GM18861 (cell line): ENCODE measurements at regions not wholly inside any gene's neighbourhood (a gene's known extent, or its start where the extent isn't known, plus 50 kb on each side); places are given as distances from the start of the nearest gene placed in this dataset.
"Not testable (repeated sequence)": the region's sequence is repeated elsewhere in the genome, so short reads cannot be mapped to it uniquely, and the experiment has no call there.

Experiments
- ATAC-seq: cut with Tn5 transposase; IDR thresholded peaks from one replicate; pipeline ENCODE4 v1.9.1; 2021; ENCODE audit not compliant: unreplicated experiment

DNA sequence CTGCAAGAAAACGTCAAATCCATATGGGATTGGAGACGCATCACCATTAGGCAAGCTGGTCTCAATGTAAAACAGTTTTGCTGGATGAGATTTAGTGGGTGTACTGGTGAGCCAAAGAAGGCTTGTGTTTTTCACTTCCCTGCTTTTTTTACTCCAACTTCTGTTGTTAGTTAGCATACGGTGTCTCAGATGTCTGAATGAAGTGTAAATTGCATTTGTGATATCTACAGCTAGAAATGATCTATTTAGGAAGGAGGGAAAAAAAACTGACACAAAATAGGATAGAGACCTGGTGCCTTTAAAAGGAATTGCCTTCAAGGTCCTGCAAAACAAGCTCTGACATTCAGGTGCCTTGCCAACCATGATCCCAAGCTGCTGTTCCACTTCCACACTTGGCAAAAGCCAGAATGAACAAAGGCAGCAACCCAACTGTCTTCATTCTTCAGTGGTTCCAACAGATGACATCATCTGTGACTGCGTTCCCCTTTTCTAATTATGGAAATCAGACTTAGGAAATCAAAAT, 104.2 kb upstream of the RAI14 start:
- ATAC-seq = no peak

DNA sequence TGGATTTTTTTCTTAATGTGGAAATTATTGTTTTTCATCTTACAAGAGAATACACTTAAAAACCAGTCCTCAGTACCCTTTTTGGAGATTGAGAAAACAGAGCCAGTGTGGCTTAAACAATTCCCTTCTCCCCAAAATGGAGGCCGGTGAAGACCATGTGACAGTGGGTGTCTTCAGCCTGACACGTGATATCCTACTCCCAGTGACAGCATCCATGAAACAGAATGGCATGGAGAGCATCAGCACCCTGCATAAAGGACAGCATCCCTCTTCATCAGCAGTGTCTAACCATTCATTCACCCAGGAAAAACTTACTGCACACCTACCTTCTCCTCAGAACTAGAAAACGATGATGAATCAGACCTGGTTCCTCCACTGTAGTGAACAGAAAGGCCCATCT, 103.4 kb upstream of the RAI14 start:
- ATAC-seq = no peak

DNA sequence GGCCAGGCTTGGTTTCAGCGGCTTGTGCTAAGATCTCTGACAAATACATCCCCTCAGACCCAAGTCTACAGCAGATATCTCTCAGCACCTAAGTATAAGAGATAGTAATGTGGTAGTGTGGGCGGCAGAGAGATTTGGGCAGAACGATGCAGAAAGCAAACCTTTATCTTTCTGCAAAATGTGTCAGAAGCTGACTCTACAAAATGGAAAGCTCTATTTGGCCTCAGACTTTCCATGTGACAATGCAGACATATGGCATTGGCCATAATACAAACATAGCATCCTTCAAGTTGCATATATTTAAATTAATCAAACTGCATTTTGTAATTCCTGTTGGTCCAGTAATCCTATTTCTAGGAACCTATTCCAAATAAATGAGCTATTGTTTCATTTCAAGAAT, 102.5 kb upstream of the RAI14 start:
- ATAC-seq = no peak

DNA sequence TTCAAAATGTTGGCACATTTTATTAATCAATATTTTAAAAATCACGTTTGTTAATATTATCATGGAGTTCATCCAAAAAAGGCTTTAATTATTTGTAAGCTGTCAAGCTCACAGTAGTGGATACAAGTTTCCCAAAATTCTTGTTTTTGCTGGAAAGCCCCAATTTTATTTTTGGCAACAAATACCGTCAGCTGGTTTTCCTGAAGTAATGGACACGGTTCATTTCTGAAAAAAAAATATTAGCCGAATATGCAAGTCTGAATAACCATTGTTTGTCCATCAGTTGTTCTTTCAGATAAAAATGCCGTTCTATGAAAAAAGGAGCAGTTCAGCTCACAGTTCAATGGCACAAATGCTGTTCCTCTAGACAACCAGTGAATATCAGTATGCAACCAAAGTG, 101.5 kb upstream of the RAI14 start:
- ATAC-seq = no peak

DNA sequence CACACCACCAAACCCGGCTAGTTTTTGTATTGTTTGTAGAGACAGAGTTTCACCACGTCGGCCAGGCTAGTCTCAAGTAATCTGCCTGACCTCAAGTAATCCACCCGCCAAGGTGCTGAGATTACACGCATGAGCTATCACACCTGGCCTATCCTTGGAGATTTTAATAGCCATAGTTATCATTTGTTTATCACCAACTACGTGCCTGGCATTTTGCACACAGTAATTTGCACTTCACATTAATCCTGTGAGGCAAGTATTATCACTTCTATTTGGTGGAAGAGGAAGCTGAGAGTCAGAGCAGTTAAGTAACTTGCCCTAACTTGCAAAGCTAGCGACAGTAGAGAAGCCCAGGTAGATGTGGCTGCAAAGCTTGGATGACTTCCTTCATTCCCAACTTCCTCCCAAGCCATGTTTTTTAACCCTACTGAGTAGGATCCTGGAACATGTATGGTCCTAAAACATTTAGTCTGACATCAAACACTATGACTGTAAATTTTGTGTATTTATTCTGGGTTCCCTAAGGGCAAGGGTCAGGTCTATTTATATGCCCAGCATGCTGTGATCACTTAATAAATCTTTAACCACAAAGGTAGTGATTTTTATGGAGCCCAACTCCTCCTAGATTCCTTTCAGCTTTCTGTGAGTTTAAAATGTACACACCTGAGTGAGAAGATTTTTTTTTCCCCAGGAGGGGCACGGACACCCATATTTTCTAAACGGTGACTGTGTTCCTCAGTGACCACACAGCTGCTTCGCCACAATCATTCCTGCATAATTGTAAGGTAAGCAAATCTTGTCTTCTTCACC, 100.2 kb upstream of the RAI14 start:
- no peak for ATAC-seq

DNA sequence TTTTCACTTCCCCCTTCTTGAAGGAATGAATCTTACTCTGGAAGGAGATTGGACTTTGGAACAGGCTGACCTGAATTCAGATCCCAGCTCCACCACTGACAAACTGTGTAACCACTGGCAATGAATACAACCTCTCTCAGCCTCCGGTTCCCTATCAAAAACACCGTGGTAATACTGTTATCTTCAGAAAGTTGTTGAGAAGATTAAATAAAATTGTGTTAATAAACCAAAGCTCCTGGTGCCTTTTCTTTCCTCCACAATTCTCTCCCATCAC, 99.7 kb upstream of the RAI14 start:
- ATAC-seq = no peak

DNA sequence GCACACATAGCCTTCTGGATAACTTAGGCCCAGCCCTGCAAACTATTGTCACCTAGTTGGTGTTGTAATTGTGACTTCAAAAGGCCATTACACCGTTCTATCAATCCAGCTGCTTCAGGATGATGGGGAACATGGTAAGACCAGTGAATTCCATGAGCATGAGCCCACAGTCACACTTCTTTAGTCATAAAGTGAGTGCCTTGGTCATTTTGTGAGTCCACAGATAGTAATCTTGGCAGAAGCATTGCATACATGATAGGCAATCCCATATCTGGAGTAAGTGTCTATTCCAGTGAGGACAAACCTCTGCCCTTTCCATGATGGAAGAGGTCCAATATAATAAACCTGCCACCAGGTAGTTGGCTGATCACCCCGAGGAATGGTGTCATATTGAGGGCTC, 94.5 kb upstream of the RAI14 start:
- not testable (repeated sequence) for ATAC-seq

DNA sequence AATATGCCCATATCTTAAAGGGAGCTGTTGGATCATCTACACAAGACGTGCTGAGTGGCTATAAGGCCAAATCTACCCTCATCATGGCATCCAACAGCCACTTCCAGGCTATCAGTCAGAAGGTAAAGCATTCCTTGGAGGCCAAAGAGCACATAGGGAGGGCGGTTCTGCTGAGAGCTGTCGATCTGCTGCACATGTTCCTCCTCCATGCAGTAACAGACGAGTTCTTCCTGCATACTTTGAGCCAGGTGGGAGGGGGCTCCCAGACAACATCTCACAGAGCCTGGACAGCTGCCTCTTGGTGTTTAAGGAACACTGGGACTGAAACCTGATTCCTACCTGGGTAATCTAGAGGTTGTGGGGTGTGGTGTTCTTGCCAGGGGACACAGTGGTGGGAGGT, 93.3 kb upstream of the RAI14 start:
- no peak for ATAC-seq

DNA sequence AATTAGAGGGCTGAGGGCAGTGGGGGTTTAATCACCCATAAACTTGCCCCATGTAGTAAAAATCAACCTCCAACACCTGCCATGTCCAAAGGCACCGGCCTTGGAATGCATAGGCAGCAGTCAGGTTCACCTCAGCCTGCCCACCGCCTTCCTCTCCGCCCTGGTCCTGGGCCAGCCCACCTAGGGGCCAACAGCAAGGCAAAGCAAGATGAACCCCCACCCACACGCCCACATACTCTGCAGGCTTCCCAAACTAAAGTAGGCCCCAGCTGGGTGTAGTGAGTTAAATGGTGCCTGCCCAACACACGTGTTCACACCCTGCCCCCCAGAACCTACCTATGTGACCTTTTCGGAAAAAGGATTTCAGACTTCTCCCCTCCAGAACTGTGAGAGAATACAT, 92.9 kb upstream of the RAI14 start:
- no peak for ATAC-seq

DNA sequence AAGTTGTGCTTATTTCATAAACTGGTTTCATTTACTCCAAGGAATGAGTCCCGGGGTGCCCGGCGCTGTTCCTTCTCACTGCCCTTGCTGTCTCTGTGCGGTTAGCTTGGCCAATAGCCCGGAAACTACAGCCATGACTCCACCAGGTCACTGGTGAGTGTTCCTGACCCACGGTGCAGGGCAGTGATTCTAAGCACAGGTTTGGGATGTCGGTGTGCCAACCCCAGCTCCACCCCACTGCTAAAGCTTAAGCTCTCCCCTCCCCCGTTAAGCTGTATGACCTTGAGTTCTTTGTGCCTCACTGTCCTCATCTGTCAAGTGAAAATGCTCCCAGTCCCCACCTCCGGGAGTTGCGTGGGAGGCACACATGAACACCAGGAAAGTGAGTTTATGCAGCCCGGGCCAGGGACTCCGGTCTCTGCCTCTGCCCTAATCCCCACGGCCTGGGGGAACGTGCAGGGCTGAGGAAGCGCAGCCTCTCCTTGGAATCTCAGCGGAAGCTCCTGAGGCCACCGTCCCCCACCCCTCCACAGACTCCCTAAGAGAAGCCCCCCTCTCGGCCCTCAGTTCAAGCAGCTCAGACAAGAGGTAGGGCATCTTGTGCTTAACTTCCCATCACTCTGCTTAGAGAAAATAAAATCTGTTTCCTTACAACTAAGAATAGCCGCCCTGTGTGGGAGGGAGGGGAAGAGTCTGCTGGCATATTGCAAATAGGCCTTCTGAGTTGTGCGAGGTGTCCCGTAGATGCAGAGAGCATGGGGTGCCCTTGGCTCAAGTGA, 92.0 kb upstream of the RAI14 start:
- ATAC-seq = no peak

DNA sequence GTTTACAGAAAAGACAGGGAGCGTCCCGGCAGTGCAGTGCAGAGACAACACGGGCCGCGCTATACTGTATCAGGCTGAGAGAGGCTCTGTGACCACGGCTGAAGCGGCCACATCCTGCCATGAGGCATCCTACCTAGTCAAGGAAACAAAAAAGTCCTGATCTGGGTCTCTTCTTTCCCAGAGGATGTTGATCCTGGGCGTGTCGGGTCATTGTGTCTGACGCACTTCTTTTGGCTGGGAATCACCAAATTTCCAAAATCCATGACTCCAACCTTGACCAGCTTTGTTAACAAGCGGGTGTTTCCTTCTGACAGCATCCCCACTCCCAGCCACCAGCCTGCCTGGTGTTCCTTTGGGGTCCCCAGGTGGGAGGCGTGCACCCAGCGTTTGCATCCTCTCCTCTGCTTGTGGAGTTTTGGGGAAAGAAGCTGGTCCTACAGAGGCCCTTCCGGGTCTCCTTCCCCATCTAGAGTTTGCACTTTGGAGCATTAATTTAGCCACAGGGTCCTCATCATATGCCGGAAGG, 91.4 kb upstream of the RAI14 start:
- ATAC-seq = no peak

DNA sequence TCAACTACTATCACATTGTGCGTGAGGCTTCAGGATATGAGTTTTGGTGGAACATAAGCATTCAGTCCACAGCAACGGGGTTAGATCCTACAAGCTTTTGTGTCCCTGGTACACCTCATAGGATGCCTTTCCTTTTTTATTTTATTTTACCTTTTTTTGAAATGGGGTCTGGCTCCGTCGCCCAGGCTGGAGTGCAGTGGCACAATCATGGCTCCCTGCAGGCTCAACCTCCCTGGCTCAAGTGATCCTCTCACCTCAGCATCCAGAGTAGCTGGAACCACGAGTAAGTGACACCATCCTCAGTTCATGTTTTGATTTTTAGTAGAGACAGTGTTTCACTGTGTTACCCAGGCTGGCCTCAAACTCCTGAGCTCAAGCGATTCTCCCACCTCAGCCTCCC, 86.0 kb upstream of the RAI14 start:
- ATAC-seq = no peak

DNA sequence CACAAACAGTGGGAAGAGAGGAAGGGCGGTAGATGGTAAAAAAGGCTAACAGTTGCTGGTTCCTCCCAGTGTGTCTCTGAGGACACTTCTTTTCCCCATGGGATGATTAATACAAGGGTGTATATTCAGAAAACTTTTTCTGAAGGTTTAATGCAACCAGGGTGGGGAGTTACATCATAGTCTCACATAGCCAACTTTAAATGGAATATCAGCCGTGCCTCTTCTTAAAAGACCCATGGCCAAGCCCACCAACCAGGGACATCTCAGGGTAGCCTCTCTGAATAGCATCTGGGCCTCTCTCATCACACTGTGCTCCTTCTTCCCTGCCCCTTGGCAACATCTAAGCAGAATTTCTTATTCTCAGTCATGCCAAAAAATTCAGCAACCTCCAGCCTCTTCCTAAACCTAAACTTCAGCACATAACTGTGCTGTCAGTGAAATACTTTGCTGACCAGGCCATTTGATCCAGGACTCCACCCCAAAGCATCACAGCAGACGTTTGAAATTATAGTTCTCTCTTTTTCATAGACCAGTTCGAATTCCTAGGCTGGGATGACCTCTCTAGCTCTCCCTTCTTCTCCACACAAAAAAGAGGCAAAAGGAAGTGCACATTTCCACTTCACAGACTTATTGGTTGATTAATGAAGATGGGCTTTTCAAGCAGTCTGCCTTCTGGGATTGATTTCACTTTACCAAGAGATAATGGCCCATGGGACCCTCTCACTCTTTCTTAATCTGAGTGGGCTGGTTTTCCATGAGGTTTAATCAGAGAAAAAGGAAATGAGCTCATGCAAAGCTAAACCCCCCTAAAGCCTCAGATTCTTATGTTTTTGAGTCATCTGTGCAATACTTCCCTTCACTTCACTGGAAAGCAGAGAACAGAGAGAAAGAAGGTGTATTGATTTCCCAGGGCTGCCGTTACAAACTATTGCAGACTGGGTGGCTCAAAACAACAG, 85.1 kb upstream of the RAI14 start:
- ATAC-seq = no peak

DNA sequence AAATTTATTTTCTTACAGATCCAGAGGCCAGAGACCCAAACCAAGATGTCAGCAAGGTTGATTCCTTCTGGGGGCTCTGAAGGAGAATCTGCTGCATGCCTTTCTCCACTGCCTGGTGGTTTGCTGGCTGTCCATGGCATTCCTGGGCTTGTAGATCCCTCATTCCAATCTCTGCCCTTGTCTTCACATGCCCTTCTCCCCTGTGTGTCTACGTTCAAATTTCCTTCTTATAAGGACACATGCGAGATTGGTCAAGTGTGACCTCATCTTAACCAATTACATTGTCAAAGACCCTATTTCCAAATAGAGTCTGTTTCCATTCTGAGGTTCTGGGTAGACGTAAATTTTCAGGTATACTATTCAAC, 84.5 kb upstream of the RAI14 start:
- ATAC-seq = no peak

DNA sequence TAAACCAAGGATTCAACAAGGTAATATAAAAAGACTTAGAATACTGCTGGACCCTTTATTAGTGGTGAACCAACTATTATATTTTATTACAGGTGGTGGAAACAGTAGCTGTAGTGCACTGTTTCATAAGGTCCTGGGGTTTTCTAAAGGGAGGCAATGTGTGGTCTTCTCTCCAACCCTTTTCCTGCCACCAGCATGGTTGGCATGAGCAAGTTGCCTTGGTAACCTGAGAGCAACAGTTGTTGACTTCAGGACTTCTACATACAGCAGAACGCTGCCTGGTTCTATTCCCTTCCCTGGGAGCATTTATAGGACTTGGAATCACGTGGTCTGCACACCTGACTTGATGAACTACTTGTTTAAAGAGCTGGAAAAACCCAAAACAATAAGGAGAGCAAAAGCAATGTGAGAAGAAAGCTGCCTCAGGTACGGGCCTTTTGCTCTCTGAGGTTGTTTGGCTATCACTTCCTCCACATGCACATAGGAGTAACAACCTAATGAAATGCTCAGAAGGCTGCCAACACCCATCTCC, 81.1 kb upstream of the RAI14 start:
- ATAC-seq = no peak

DNA sequence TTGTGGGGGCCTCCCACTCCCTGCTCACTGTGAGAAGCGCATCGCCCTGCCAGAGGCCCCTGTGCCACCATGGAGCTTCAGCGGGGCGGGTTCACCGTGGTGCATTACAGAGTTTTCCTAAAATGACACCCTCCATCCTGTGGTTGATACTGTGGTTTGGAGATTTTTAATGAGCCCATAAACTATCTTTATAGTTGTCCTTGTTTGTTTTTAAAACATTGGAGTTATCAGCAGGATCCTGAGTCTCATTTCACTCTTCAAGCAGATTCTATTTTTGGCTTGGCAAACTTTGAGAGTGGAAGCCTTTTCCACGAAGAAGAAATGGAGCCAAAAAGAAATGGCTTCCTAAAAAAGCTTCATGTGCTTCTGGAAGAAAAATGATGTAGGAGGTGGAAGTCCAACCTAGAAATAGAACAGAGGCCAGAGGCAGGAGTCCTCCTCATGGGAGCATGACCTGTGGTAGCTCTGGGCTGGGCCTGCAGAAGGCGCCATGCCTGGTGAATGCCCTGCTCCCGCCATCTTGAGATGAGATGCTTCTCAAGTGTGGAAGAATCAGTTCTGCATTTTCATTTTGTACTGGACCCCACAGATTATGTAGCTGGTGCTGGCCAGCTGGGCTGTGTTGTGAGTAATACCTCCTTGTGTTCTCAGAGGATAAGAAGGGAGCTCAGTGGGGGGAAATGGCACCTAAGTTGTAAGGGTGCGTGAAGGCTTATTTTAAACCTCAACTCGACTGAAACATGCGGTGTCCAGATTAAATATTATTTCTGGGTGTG, 79.0 kb upstream of the RAI14 start:
- no peak for ATAC-seq

DNA sequence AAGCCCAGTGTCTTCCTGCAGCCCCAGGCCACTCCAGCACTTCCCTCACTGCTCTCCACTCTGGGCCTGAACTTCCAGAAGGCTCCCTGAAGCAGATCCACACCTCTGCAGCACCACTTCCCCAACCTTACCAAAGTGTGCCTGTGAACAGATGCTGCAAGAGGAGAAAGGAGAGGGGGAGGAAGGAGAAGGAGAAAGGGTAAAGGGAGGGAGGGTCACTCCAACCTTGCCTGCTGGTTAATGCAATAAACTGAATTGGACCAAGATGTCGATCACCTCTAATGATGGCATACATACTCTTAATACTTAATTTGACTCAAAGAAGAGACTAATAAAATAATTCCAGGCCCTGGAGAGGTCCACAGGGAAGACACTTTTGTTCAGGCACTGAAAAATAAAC, 77.2 kb upstream of the RAI14 start:
- ATAC-seq = no peak

DNA sequence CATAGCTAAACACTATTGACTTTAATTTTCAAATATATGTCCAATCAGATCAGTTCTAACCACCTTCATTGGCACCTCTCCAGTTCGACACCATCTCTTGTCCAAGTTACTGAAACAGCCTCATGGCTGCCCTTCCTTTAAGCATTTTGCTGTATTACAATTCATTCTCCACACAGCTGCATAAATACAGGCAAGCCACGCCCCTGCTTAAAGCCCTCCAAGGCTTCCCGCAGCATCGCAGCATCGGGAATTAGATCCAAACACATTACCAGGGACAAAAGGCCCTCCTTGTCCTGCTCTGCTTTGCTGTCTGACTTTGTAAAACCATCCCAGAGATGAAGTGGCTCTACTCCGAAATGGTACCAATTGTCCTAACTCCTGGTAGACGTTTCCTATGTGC, 75.1 kb upstream of the RAI14 start:
- ATAC-seq = no peak

DNA sequence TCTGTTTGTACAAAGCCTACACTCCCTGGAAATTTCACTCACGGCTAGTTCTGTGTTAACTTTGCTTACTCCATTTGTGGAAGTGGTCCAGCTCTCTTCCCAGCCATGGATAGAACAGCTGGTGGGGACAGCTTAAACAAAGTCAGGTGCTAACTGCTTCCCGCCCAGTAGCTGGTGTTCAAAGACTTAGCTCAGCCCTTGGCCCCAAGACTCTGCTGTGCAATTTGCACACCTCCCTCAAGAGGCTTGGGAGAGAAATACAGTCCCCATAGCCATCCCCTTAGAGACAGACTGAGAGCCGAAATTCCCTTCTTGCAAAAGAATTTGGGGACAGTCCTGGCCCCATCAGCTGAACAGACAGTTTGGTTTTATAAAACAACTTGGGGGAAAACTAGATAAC, 73.8 kb upstream of the RAI14 start:
- ATAC-seq = no peak

DNA sequence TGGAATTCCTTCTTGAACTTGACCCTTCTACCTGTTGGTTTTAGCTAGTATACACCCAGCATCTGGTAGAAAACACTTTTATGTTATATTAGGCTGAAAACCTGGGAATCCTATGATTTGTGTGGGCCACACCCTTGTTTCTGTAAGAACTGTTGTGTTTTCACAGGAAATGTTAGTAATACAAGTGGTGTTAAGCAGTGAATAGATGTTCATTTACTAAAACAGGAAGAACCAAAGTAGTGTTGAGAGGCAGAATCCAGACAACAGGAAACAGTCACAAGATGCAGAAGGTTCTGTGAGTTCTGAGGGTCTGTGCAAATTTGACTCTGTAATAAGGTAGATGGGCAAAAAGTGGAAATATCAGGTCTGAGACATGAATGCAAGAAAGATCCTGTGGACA, 73.0 kb upstream of the RAI14 start:
- no peak for ATAC-seq
